KG1 (cell line): ENCODE measurements at regions not wholly inside any gene's neighbourhood (a gene's known extent, or its start where the extent isn't known, plus 50 kb on each side); places are given as distances from the start of the nearest gene placed in this dataset.

Source experiments
- DNase-seq: peaks from one replicate; lab custom pipeline; 2025; lab: John Stamatoyannopoulos, UW

DNA sequence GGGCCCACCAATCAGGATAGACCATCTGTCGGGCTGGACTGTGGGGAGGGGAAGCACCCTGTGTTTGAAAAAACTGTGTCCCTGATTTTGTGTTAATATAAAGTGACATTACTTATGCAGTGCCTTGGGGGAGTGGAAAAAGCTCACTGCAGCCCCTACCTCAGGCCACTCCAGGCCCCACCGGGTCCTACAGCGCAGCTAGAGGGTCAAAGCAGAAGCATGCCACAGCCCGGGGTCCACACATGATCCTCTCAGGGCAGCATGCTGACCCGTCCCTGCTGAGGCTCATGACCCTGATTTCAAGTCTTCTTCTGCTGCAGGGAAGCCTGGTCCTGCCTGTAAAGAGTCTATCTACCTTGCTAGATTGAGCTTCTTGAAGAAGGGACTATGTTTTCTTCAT lies 133.0 kb upstream of the PLCB4 start:
- no peak for DNase-seq

DNA sequence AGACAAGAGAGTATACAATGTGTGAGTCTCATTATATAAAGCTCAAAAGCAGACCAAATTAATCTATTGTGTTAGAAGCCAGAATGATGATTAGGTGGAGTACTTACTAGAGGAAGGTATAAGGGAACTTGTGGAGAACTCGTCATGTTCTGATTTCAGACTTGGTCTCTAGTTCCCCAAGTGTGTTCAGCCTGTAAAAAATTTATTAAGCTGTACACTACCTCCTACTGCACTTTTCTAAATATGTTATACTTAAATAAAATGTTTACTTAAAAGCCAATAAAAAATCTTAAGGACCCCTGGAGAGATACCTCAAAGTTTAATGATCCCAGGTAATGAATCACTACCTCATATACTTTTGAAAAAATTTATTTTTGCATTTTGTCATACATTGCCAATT lies 130.4 kb upstream of the PLCB4 start:
- no peak for DNase-seq

DNA sequence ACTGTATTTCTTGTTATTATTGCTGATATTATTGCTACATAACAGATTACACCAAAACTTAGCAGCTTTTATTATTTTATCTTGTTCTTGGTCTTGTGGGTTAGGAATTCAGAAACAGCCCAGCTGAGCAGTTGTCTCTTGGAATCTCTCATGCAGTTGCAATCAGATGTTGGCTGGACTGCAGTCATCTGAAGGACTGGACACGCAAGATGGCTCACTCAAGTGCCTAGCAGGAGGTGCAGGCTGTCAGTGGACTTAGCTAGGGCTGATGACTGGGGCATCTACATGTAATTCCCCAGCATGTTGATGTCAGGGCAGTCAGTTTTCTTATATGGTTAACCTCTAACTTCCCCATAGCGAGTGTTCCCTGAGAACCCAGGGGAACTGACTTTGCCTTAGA lies 128.6 kb upstream of the PLCB4 start:
- DNase-seq: no peak

DNA sequence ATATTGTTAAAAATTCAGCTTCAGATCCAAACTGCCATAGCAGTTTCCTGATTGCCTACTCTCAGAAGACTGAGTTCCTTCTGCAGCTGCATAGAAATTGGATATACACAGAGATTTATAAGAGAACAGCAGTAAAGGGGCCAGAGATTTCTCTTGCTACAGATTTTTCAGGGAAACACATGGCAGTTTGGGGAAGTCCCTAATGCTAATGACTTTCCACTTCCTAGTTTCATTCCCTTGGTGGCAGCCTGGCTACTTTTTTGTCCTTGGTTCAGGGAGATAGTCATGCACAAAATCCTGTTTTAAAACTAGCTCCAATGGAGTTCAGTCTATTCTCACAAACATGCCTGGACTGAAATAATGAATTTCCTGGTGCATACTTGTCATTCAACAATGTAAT lies 125.3 kb upstream of the PLCB4 start:
- no peak for DNase-seq

DNA sequence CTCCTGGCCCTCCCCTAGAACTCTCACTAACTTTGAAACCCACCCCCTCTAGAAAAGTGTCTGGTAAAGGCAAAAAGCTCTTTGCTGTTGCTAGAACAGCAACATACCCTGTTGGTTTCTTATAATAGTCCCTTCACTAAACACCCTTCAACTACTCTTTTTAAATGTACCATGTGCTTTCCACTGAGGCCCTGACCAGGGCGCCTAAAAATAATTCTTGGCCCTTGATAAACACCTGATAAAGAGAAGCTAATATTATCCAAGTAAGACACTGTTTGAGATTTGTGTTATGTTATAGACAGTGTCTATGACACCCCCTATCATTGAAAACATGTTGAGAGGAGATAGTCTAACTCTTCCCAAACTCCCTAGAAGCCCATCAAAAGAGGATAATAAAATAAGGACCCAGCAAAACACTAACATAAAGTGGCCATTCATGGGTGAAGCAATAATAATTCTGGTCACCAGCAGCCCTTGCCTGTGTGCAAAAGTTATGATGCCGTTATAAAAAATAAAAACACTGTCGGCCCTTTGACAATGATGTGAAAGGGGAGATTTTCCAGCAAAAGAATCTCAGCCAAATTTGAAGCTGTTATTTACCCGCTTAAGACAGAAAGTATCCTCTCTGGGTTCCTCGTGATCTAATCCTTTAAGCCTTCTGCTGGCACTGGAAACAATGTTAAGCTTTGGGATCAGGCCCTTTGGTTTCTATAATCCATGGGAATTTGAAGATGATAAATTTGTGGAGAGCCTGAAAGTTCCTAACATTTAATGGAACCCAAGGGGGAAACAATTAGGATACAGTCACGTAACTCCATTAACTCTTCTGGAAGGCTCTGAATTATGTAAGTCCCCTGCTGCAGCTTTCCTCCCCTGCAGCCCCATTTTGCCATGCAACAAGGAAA lies 122.6 kb upstream of the PLCB4 start:
- no peak for DNase-seq

DNA sequence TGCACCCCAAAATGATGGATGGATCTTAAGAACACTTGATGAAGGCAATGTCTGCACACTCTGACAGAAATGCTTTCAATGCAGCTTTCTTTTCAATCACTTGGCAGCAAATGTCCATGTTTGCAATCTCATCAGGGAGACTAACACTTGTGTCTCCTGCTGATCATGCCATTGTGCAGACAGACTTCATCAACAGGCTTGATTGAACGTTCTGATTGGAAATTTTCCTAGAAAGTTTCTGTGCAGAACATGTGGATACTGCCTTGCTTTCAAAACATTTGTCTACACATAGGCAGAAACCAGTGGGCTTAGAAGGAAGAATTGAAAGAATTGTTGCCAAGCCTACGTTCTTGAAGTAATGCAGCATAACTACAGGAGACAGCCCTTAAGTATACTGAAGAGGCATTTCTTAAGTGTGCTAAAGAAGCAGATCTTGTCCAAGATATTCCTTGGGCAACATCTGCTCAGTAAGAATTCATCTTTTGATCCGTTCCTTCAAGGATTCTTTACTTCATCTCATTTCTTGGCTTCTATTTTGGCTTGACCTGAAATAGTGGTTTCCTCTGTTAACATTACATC lies 120.4 kb upstream of the PLCB4 start:
- no peak for DNase-seq

DNA sequence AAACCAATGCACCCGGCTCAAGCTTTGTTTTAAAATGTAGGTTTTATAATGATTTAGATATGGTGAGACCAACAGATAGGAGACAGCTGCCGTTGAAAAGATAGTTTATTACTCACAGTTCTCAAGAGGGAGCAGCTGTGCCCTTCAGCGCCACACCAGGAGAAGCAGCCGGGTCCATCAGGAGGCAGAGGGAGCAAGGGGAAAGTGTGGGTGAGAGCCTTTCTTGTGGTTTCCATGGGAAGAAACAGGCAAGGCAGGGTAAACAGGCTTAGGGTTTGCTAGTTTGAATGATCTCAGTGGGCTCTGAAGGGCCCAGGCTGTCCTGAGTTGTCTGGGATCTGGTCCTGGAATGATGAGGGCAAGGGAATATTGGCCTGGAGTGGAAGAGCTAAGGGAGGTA lies 117.7 kb upstream of the PLCB4 start:
- no peak for DNase-seq

DNA sequence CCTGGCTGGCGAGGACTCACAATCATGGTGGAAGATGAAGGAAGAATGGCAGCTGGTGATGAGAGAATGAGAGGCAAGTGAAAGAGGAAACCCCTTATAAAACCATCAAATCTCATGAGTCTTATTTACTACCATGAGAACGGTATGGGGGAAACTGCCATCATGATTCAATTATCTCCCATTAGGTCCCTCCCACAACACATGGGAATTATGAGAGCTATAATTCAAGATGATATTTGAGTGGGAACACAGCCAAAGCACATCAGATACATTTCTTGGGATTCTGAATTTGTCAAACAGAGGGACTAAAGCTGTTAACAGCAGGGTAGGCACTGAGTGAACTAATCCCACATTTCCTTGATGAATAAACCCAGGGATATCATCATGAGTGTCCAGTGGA lies 116.2 kb upstream of the PLCB4 start:
- DNase-seq: no peak

DNA sequence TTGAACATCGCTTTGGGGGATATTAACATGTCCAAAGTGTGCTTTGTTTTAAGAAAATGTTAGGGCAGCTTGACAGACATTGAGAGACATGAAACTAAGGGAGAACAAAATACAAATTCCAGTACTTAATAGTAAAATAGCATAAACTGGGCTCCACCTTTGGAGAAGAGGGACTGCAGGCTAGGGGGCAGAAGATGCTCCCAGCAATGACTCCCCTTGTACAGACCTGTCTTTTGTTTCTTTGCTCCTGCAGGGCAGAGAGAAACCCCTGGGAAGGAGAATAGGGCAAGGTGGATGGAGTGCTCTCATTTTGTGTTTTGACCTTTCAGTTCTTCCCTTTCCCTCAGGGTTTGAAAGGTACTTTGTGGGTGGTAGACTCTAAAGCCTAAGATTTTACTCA lies 115.6 kb upstream of the PLCB4 start:
- no peak for DNase-seq

DNA sequence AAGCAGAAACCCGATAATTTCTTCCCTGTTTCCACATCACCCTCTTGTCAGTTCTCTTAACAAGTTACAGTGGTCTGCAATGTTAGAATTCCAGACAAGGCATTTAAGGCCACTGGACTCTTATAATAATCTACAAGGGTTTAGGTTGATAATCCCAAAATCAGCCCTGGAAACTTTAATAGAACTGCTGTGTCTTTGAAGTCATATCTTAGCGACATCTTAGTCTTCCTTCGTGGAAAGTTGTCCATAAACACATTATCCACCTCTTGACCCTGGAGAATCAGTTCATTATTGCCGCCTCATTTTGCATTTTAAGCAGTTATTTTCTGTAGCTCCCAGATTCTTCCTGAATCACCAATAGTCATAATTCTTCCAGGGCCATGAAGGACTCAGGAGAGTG lies 108.6 kb upstream of the PLCB4 start:
- DNase-seq: no peak

DNA sequence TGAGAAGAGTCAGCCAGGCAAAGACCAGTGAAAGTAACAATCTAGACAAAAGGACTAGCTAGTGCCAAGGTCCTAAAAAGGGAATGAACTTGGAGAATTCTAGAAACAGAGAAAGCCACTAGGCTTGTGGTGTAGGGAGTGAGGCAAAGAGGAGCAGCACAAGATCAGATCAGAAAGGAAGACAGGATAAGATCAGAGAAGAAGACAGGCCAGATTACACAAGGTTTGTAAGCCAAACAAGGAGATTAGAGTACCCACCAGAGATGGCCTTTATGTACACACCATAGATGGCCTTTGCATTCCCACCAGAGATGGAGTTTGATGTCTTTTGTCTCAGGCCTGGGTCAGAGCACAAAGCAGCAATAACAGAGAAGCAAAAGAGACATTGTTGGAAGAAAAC lies 105.6 kb upstream of the PLCB4 start:
- DNase-seq: no peak

DNA sequence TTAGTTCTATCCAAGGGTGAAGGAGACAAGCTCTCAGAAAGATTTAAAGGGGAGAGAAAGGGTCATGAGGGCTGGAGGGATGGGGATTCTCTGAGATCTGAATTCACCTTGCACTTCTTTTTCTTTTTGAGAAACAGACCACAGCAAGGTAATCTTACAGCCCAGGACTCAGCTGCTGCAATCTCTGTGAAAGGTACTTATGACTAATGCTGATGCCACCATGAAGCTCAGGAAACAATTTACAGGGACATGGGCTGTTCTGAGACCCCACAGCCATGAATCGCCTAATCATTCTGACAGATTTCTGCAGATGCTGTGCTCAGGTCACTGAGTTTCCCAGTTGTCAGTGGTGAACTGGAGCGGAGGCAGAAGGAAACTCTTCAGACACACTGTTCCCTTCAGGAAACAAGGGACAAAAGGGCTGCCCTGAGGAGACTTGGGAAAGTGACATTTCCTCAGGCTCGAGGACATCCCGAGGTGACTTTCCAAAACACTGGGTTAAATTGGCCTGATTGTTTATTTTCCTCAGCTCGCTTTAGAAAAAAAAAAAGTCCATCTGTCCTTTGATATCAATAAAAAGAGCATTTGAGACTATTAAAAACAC lies 103.8 kb upstream of the PLCB4 start:
- no peak for DNase-seq

DNA sequence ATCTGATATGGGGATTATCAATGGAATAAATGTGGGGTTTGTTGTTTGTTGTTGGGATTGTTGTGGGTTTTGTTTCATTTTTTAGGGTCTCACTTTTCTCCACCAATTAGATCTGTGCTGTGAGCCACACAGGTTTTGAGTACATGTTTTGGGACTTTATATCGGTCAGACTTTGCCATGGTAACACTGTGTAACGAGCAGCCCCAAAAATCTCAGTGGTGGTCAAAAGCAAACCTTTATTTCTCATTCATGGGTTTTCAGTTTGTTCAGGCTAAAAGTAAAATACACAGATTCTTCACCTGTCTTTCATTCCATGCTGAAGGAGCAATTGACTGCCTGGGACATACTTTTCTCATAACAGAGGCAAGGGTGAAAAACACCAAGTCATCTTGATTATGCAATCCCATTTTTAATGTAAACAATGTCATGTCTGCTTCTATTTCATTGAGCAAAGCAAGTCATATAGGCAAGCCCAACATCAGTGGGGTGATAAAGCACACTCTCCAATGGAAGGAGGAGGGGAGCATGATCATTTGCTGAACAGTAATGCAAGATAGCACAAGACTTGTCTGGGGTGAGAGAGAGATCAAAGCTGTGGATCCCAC lies 101.1 kb upstream of the PLCB4 start:
- DNase-seq: no peak

DNA sequence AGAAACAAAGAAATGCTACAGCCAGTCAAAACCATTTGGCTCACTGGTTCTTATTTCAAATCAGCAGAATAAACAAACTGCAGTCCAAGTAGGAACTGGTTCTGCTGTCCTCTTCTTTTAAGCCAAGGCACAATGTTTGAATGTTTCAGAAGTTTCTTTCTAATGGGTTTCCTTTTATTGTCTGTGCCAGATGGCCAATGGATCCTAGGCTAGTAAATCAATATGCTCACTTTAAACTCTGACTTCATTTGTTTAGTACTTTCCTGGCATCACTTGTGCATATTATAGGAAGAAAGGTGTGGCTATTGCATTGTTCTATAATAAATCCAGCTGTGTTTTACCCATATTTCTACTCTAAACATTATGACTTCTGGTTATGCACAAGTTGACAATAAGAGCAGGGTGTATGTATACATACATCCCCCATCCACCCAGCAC lies 99.7 kb upstream of the PLCB4 start:
- DNase-seq: no peak

DNA sequence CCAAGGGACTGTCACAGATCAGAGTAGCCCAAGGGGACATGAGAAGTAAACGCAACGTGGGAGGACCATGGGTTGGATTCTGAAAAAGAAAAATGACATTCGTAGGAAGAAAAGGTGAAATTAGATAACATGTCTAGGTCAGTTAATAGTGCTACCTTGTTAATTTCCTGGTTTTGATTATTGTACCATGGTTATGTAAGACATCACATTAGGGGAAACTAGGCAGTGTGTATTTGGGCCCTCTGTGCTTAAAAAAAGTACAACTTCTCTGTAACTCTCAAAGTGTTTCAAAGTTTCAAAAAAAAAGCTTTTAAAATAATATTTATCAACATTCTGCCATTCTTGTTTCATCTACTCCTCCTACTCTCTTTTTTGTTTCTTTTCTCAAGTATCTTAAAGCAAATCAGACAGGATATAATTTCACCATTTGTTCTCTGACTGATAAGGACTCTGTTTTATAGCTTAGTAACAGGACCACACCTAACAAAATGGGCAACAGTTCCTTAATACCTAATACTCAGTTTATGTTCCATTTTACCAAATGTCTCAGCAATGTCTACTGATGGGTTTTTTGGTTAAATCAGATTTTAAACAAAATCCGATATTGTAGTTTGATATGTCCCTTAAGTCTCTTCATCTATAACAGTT lies 97.1 kb upstream of the PLCB4 start:
- no peak for DNase-seq

DNA sequence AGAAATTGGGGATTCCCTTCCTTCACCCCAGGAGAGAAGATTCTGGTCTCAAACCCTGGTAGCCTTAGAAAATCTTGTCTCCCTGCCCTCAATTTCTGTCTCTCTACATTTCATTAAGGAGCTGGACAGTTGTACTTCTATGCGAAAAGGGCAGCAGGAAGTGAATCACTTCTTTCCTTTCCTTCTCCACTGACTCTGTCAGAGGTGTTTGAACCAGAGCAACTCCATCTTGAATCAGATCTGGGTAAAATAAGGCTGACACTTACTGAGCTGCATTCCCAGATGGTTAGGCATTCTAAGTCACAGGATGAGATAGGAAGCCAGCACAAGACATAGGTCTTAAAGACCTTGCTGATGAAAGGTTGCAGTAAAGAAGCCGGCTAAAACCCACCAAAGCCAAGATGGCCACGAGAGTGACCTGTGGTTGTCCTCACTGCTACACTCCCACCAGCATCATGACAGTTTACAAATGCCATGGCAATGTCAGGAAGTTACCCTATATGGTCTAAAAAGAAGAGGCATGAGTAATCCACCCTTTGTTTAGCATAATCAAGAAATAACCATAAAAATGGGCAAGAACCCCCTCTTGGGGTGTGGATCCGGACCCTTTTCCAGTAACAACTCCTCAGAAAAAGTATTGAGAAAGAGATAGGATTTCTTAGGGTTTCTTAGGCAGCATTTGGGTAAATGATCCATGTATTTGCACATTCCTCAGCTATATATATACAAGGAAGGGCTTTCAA lies 95.8 kb upstream of the PLCB4 start:
- no peak for DNase-seq

DNA sequence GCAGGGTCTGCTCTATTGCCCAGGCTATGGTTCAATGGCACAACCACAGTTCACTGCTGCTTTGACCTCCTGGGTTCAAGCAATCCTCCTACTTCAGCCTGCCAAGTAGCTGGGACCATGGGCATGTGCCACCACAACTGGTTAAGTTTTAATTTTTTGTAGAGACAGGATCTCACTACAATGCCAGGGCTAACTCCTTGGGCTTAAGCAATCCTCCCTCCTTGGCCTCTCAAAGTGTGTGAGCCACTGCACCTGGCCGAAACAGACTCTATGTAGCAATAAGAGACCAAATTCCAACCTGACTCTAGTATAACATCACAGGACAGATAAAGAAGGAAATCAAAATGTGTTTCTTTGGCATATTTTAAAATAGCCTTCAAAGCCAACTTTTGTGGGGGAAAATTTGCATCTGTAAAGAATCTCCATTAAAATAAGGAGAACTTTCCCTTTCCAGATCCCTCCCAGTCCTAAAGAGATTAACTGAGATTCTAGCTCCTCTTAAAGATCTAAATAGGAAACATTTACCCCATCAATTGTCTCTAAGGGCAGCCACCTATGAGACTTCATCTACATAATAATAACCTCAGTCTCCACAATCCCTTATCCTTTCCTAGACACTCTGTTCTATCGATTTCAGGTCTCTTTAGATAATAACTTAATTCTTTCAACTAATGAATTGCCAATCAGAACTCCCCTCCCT lies 94.7 kb upstream of the PLCB4 start:
- DNase-seq: no peak

DNA sequence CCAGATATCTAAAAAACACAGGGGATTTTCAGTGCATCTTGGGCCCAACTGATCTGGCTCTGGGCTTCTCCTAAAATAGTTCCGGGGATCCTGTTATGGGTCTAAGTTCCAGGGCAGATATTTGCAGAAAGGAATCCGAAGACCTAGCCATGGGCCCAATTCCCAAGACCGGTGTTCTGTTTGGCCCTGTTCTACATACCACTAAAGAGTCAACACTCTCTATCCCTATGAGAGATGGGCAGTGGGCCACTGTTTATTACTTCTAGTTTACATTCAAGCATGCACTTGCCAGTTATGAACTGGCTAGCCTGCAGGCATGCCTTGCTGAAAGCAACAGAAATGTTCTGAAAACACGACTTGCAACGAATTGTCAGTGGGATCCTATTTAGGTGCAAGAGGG lies 87.4 kb upstream of the PLCB4 start:
- no peak for DNase-seq

DNA sequence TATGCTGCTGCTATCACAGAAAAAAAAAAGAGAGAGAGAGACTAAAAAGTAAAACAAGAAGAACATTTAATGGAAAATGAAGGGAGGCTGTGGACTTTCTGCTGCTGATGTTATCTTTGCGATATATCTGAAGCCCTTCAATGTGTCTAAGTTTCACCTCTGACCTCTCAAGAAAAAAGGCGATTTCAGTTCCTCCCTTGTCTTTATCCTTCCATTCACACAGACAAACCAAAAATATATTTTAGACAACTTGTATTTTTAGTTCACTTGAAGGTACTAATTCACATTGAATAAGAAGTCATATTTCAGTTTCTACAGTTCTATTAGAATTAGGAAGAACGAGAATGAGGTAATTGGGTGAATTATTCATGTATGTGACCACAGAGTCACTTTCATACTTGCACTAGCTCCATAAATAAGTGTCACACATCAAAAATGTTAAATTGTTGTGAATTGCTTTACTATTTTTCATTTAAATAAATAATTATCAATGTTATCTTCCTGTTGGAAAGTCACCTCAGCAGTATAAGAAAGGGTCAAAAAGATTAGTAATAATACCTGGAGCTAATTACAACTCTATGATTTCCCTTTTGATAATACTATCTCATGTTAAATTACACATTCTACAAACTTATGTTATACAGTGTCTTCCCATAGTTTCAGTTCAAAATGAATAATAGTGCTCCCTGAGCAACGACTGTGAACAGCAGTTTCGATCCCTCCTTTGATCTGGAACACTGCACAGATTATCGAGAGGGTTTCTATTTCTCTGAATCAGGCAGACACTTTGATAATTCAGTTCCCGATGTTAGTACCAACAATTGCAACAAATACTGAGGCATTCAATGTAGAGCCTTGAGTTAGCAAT lies 85.2 kb upstream of the PLCB4 start:
- no peak for DNase-seq

DNA sequence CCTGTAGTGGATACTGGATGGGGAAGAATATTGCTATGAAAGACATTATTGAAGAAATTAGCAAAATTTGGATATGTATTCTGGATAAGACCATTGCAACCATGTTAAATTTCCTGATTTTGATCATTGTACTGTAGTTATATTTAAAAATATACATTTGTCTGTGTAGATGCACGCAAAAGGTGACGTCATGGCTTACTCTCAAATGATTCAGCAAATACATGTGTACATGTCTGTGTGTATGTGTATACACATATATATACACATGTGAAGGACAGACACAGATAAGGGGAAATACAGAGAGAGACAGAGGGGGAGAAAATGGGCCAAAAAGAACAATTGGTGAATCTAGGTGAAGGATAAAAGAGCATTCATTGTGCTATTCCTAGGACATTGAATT lies 82.3 kb upstream of the PLCB4 start:
- DNase-seq: no peak
